Inflammatory macrophage treated with lipopolysaccharide for 4 hours (primary cell): ENCODE measurements at regions not wholly inside any gene's neighbourhood (a gene's known extent, or its start where the extent isn't known, plus 50 kb on each side); places are given as distances from the start of the nearest gene placed in this dataset.

Source experiments
- DNase-seq: peaks from one replicate; pipeline ENCODE4 v3.0.0-alpha.2; 2020

GRCh38 chr2:120481446-120482194, 135.7 kb downstream of the INHBB start:
- no peak for DNase-seq

- DNase-seq, result no peak
These were observed 136.4 kb downstream of the INHBB start for GRCh38 chr2:120482334-120482733.

- DNase-seq, result no peak
These were observed 137.4 kb downstream of the INHBB start for GRCh38 chr2:120483355-120483754.

- no peak for DNase-seq
These were observed 139.2 kb downstream of the INHBB start for GRCh38 chr2:120485096-120485495.

- no peak for DNase-seq
These were observed 140.5 kb downstream of the INHBB start for GRCh38 chr2:120486441-120486840.

- no peak for DNase-seq
These were observed 141.0 kb downstream of the INHBB start for GRCh38 chr2:120486946-120487345.

- no peak for DNase-seq
These were observed 142.6 kb downstream of the INHBB start for GRCh38 chr2:120488531-120488930.

GRCh38 chr2:120489023-120489422, 143.1 kb downstream of the INHBB start:
- no peak for DNase-seq

- DNase-seq, result no peak
These were observed 144.3 kb downstream of the INHBB start for GRCh38 chr2:120490091-120490798.

GRCh38 chr2:120491111-120491625, 145.2 kb downstream of the INHBB start:
- no peak for DNase-seq

- DNase-seq, result no peak
These were observed 147.3 kb downstream of the INHBB start for GRCh38 chr2:120493231-120493630.

GRCh38 chr2:120494446-120494845, 148.5 kb downstream of the INHBB start:
- no peak for DNase-seq

- no peak for DNase-seq
These were observed 149.7 kb downstream of the INHBB start for GRCh38 chr2:120495586-120495985.

GRCh38 chr2:120496235-120496634, 150.3 kb downstream of the INHBB start:
- no peak for DNase-seq

- no peak for DNase-seq
These were observed 150.8 kb downstream of the INHBB start for GRCh38 chr2:120496759-120497158.

- no peak for DNase-seq
These were observed 151.5 kb downstream of the INHBB start for GRCh38 chr2:120497261-120497977.

- peak; percentile 5 for DNase-seq
These were observed 152.2 kb downstream of the INHBB start for GRCh38 chr2:120498121-120498520.

GRCh38 chr2:120498576-120499394, 152.8 kb downstream of the INHBB start:
- no peak for DNase-seq

GRCh38 chr2:120499784-120500495, 154.0 kb downstream of the INHBB start:
- no peak for DNase-seq

- DNase-seq, result no peak
These were observed 155.7 kb downstream of the INHBB start for GRCh38 chr2:120501591-120501990.

GRCh38 chr2:120502357-120502756, 156.4 kb downstream of the INHBB start:
- DNase-seq, result no peak

- no peak for DNase-seq
These were observed 156.8 kb downstream of the INHBB start for GRCh38 chr2:120502761-120503160.
